ENCODE measurements at regions not wholly inside any gene's neighbourhood (a gene's known extent, or its start where the extent isn't known, plus 50 kb on each side); places are given as distances from the start of the nearest gene placed in this dataset.
"Not testable (repeated sequence)": the region's sequence is repeated elsewhere in the genome, so short reads cannot be mapped to it uniquely, and the experiment has no call there.

DNA sequence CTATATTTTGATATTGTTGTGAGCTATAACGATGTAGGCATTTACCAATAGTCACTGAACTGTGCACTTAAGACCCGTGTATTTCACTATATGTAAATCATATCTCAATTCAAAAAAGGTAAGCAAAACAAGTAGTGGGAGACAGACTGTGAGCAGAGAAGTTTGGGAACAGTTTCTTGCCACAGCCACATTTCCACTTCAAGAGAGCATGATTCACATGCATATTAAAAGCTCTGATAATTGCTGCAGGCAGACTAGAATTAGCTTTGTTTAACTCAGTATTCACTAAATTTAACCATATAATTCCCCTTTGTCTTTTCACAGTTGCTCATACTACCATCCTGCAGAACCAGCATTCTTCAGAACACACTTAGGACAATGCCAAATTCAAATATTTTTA is 168.4 kb upstream of the ZNF385D start:
- no peak overlapping the region for H3K4me3 ChIP-seq (ENCODE audit: insufficient read depth, low read depth, low read length)
- H3K27me3 ChIP-seq (ENCODE audit: control insufficient read depth, insufficient read depth, low read length), result no peaks in the 10 kb centered on the region
- H3K36me3 ChIP-seq (replicated peaks; ENCODE audit: control insufficient read depth, insufficient read depth, low read length), result no peaks in the 10 kb centered on the region
- no peak for DNase-seq

DNA sequence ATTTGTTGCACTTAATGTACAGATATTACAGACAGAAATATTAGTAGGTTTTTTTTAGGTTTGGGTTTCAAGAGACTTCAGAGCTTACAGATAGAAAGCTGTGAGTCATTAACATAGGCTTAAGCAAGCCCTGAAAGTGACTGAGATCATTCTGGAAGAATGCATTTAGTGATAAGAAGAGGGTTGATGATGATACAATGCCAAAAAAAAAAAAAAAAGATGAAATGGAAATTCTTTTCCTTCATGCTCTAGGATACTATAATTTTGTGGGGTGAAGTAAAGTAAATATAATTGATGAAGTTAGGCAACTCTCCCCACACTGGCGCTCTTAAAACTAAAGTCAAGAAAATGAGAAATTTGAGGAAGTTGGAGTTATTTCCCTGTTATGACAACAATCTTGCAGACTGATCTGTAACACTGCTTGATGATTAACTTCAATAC is 169.4 kb upstream of the ZNF385D start:
- Histone ChIP-seq H3K4me3 (ENCODE audit: insufficient read depth, low read depth, low read length) (no peak overlapping the region), H3K36me3 (replicated peaks; ENCODE audit: control insufficient read depth, insufficient read depth, low read length) (no peaks in the 10 kb centered on the region), H3K27me3 (ENCODE audit: control insufficient read depth, insufficient read depth, low read length) (no peaks in the 10 kb centered on the region)
- no peak for DNase-seq

DNA sequence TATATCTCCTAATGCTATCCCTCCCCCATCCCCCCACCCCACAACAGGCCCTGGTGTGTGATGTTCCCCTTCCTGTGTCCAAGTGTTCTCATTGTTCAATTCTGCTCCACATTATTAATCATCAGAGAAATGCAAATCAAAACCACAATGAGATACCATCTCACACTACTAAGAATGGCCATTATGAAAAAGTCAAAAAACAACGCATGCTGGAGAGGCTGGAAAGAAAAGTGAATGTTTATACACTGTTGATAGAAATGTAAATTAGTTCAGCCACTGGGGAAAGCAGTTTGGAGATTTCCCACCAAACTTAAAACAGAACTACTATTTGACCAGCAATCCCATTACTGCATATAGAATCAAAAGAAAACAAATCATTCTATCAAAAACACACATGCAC is 172.1 kb upstream of the ZNF385D start:
- DNase-seq; H3K4me3 ChIP-seq (ENCODE audit: insufficient read depth, low read depth, low read length); H3K27me3 ChIP-seq (ENCODE audit: control insufficient read depth, insufficient read depth, low read length); H3K36me3 ChIP-seq (replicated peaks; ENCODE audit: control insufficient read depth, insufficient read depth, low read length): not testable (repeated sequence)

DNA sequence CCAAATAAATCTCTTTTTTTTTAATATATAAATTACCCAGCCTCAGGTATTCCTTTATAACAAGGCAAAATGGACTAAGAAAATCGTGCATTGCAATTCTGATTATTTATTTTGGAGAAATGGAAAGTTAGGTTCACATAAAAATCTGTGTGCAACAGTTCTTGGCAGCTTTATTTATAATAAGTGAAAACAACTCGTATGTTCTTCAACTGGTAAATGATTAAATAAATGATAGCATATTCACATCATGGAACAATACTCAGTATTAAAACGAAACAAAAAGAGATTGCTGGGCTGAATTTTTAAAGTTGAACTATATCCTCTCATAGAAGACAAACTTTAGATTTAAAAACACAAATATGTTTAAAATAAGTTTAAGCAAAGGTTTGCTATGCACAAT is 176.3 kb upstream of the ZNF385D start:
- Histone ChIP-seq H3K27me3 (ENCODE audit: control insufficient read depth, insufficient read depth, low read length) (no peaks in the 10 kb centered on the region), H3K4me3 (ENCODE audit: insufficient read depth, low read depth, low read length) (no peak overlapping the region), H3K36me3 (replicated peaks; ENCODE audit: control insufficient read depth, insufficient read depth, low read length) (no peaks in the 10 kb centered on the region)
- DNase-seq, result no peak

DNA sequence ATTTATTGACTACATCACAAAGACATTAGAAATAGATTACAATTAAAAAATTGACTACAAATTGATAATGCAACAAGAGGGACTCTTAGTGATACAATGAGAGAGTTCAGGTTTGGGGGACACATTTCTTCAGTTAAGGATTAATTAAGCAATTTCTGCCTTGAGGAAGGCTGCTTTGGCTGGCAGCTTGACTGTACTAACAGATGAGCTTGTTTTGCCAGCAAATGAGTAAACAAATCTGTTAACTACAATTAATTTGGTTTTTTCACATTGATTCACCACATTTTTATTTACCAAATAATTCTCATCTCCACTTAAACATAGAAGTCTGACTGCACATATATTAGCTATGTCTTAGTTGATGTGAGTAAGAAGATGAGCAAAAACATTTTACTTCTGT is 183.6 kb upstream of the ZNF385D start:
- Histone ChIP-seq H3K4me3 (ENCODE audit: insufficient read depth, low read depth, low read length) (no peak overlapping the region), H3K27me3 (ENCODE audit: control insufficient read depth, insufficient read depth, low read length) (no peaks in the 10 kb centered on the region)
- no peak for DNase-seq

DNA sequence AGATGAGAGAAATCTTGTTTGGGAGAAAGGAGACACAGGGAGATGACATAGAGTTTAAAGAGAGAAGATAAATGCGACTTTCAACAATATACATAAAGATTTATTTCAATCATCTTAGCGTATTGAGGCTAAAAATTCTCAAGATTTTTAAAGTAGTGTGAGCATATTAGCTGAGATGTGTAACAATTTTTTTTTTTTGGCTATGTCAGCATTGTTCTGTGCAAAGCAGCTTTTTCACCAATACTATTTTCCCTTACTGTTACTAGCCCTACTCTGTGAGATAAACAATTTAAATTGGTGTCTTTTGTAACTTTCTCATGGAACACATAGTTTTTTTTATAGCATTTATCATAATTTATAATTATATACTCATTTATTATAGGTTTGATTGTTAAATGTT is 185.2 kb upstream of the ZNF385D start:
- H3K27me3 ChIP-seq (ENCODE audit: control insufficient read depth, insufficient read depth, low read length), result no peaks in the 10 kb centered on the region
- no peaks in the 10 kb centered on the region for H3K36me3 ChIP-seq (replicated peaks; ENCODE audit: control insufficient read depth, insufficient read depth, low read length)
- H3K4me3 ChIP-seq (ENCODE audit: insufficient read depth, low read depth, low read length), result no peak overlapping the region
- DNase-seq, result no peak

More for the DNA sequence above, 183.6 kb upstream of the ZNF385D start:
- H3K36me3 ChIP-seq (replicated peaks; ENCODE audit: control insufficient read depth, insufficient read depth, low read length), result no peaks in the 10 kb centered on the region

DNA sequence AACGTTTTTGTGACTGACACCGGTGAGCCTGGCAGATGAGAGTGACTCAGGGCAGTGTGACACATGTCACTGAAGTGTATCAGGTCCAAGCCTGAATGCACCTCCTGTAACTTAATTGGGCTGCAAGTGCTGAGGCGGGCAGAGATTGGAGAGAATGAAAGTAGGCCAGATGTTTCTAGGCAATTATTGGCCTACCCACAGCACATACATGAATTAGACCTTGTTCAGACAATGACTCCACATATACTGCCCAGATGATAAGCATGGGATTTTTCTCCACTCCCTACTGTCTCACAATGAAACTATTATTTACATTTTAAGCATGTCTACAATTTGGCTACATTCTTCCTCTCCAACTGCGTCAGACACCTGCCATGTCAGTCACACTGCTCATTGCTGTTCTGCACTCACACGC is 187.3 kb upstream of the ZNF385D start:
- no peaks in the 10 kb centered on the region for H3K27me3 ChIP-seq (ENCODE audit: control insufficient read depth, insufficient read depth, low read length)
- H3K4me3 ChIP-seq (ENCODE audit: insufficient read depth, low read depth, low read length), result no peak overlapping the region
- no peaks in the 10 kb centered on the region for H3K36me3 ChIP-seq (replicated peaks; ENCODE audit: control insufficient read depth, insufficient read depth, low read length)
- DNase-seq, result no peak

DNA sequence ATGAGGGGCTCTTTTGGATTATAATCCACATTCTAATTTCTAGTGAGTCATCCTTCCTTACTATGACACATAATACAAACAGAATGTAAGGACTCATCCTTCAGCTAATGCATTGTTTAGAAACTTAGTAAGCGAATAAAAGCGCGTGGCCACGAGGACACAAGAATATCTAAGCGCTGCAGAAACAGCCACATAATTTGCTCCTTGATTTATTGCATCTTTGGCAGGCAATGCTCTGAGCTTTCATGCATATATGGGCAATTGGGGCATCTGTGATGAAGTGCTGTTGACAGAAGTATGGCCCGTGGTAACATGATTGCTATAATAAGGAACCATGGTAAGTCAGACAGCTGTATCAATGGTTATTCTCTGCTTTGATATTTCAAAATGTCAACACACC is 191.3 kb upstream of the ZNF385D start:
- DNase-seq, result no peak
- Histone ChIP-seq H3K4me3 (ENCODE audit: insufficient read depth, low read depth, low read length) (no peak overlapping the region), H3K36me3 (replicated peaks; ENCODE audit: control insufficient read depth, insufficient read depth, low read length) (no peaks in the 10 kb centered on the region), H3K27me3 (ENCODE audit: control insufficient read depth, insufficient read depth, low read length) (no peaks in the 10 kb centered on the region)

DNA sequence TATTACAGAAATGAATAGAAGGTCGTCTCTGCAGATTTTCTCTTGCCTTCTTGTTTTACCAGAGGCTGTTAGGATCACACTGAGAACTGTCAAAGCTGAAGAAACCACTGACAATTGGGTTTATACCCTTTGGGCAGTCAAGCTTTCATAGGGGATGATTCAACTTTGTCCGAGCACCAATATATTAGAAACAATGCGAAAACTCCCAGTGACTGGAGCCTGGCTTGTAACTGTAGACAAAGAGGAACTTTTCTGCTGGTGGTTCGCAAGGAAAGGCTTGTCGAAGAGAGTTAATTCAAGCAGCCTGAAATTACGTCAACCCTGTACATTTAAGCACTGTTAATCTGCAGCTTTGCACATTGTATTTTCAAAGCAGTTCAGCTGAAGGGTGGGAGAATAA is 193.2 kb upstream of the ZNF385D start:
- DNase-seq, result no peak
- Histone ChIP-seq H3K27me3 (ENCODE audit: control insufficient read depth, insufficient read depth, low read length) (no peaks in the 10 kb centered on the region), H3K36me3 (replicated peaks; ENCODE audit: control insufficient read depth, insufficient read depth, low read length) (no peaks in the 10 kb centered on the region), H3K4me3 (ENCODE audit: insufficient read depth, low read depth, low read length) (no peak overlapping the region)

DNA sequence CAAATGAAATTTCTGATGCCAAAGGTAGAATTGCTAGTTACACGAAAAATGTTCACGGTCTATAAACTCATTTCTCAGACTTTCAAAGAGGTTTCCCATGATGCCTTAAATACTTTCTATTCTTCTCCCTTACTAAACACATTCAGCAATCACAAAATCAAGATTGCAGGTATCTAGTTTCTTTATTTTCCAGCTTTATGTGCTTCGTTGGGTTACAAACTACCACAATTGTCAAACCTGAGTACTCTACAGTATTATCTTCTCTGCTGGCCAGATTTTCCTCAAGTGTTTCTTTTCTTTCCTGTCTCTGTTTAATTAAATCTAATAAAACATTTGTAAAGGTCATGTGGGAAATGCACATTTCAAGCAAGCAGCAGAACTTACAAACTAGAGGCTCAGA is 201.8 kb upstream of the ZNF385D start:
- DNase-seq, result no peak
- no peaks in the 10 kb centered on the region for H3K27me3 ChIP-seq (ENCODE audit: control insufficient read depth, insufficient read depth, low read length)
- H3K4me3 ChIP-seq (ENCODE audit: insufficient read depth, low read depth, low read length), result no peak overlapping the region
- no peaks in the 10 kb centered on the region for H3K36me3 ChIP-seq (replicated peaks; ENCODE audit: control insufficient read depth, insufficient read depth, low read length)

DNA sequence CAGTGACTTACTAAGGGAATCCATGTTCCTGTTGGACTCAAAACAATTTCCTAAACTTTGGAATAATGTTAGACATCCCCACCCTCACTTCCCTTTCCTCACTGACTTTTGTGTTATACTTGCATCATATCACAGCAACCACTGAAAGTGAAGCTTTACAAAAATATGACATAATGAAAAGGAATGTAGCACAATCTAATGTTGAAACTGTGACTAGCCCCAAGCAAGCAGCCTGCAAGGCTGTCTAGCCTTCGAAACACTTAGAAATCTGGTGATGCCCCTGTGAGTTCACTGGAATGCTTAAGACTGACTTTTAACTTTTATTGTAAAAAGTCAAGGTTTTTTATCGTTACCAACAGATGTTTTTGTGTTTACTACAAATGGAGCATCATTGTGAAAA is 203.7 kb upstream of the ZNF385D start:
- H3K27me3 ChIP-seq (ENCODE audit: control insufficient read depth, insufficient read depth, low read length), result no peaks in the 10 kb centered on the region
- no peak for DNase-seq
- no peak overlapping the region for H3K4me3 ChIP-seq (ENCODE audit: insufficient read depth, low read depth, low read length)
- no peaks in the 10 kb centered on the region for H3K36me3 ChIP-seq (replicated peaks; ENCODE audit: control insufficient read depth, insufficient read depth, low read length)

DNA sequence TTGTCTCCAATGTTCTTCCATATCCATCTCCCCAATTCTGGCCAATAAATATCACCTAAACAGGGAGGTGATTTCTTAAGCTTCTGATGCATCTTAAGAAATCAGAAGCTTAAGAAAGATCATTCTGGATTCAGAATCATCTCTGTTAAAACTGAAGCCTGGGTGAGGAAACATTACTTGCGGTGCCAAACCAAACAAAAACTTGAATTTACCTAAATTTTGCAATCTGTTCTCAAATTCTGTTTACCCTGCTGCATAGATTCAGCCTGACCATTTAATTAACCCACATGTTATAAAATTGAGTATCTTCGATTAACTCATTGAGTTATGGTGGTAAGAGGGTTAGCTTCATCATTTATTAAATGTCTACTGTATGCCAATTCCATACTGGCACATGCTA is 204.4 kb upstream of the ZNF385D start:
- no peak for DNase-seq
- no peak overlapping the region for H3K4me3 ChIP-seq (ENCODE audit: insufficient read depth, low read depth, low read length)
- no peaks in the 10 kb centered on the region for H3K36me3 ChIP-seq (replicated peaks; ENCODE audit: control insufficient read depth, insufficient read depth, low read length)
- no peaks in the 10 kb centered on the region for H3K27me3 ChIP-seq (ENCODE audit: control insufficient read depth, insufficient read depth, low read length)

DNA sequence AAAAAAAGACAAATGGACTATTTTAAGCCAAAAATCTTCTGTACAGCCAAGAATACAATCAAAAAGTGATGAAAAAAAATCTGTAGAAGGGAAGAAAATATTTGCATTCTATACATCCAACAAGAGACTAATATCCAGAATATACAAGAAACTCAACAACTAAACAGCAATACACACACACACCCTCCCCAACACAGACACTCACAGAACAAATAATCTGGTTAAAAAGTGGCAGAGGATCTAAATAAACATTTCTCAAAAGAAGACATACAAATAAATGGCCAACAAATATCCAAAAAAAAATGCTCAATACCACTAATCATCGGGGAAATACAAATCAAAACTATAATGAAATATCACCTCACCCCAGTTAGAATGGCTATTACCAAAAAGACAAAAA is 209.0 kb upstream of the ZNF385D start:
- no peak overlapping the region for H3K4me3 ChIP-seq (ENCODE audit: insufficient read depth, low read depth, low read length)
- no peaks in the 10 kb centered on the region for H3K36me3 ChIP-seq (replicated peaks; ENCODE audit: control insufficient read depth, insufficient read depth, low read length)
- no peak for DNase-seq
- H3K27me3 ChIP-seq (ENCODE audit: control insufficient read depth, insufficient read depth, low read length), result no peaks in the 10 kb centered on the region

DNA sequence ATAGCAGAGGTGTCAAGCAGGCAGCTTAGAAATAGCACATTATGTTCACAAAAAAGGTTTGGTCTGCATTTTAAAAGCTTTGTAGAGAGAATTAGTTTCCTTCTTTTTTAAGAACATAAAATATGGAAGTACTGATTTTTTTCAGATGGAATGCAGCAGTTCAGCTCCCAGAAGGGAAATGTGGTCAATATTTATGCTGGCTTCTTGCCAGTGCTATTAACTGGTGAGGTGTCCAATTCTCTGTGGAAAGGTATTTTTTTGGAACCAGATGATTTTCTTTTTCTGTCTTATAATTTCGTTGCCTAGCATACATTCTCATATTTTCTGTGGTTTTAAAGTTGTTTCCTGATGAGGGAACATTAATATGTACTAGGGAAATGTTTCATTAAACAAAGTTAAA is 211.4 kb upstream of the ZNF385D start:
- Histone ChIP-seq H3K4me3 (ENCODE audit: insufficient read depth, low read depth, low read length) (no peak overlapping the region), H3K36me3 (replicated peaks; ENCODE audit: control insufficient read depth, insufficient read depth, low read length) (no peaks in the 10 kb centered on the region)

DNA sequence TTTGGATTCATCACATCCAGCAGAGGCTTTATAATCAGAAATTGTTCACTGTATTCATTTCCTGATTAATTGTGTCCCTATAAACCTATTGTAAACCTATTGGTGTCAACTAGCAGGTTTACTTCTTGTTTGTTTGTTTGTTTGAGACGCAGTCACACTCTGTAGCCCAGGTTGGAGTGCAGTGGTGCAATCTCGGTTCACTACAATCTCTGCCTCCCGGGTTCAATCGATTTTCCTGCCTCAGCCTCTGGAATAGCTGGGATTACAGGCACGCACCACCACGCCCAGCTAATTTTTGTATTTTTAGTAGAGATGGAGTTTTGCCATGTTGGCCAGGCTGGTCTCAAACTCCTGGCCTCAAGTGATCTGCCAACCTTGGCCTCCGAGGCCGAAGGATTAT is 215.4 kb upstream of the ZNF385D start:
- not testable (repeated sequence) for H3K36me3 ChIP-seq (replicated peaks; ENCODE audit: control insufficient read depth, insufficient read depth, low read length); DNase-seq; H3K4me3 ChIP-seq (ENCODE audit: insufficient read depth, low read depth, low read length); H3K27me3 ChIP-seq (ENCODE audit: control insufficient read depth, insufficient read depth, low read length)

More for the DNA sequence above, 211.4 kb upstream of the ZNF385D start:
- H3K27me3 ChIP-seq (ENCODE audit: control insufficient read depth, insufficient read depth, low read length), result no peaks in the 10 kb centered on the region
- DNase-seq, result no peak

DNA sequence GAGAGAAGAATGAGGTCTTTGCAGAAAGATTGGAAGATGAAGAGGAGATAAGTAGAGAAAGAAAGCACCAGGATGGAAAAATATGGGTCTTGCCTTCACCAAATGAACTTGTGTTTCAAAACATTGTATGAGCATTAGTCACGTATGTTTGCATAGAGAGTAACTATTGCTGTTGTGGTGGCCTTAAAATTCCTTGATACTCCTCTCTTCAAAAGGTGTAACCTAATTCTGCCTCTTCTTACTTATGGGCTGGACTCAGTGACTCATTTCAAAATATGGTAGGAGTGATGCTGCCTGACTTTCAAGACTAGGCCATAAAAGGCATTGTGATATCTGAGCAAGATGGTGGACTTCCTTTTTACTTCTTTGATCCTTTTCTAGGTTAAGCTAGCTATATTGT is 228.7 kb upstream of the ZNF385D start:
- DNase-seq, result no peak

More for the DNA sequence above, 228.7 kb upstream of the ZNF385D start:
- Histone ChIP-seq H3K27me3 (ENCODE audit: control insufficient read depth, insufficient read depth, low read length) (no peaks in the 10 kb centered on the region), H3K36me3 (replicated peaks; ENCODE audit: control insufficient read depth, insufficient read depth, low read length) (no peaks in the 10 kb centered on the region), H3K4me3 (ENCODE audit: insufficient read depth, low read depth, low read length) (no peak overlapping the region)

Measured in H7 (cell line).